NOMO-1 treated with dmso at 0.1 percent for 144 hours (cell line): ENCODE measurements at regions not wholly inside any gene's neighbourhood (a gene's known extent, or its start where the extent isn't known, plus 50 kb on each side); places are given as distances from the start of the nearest gene placed in this dataset.
"Not testable (repeated sequence)": the region's sequence is repeated elsewhere in the genome, so short reads cannot be mapped to it uniquely, and the experiment has no call there.

ENCODE experiments used
- DNase-seq: peaks from one replicate; lab custom pipeline; 2025; ENCODE audit not compliant: unreplicated experiment; lab: John Stamatoyannopoulos, UW

GRCh38 chr18:75860166-75860565, 432.7 kb upstream of the SMIM21 start:
- no peak for DNase-seq

GRCh38 chr18:75859533-75859932, 432.0 kb upstream of the SMIM21 start:
- no peak for DNase-seq

- no peak for DNase-seq
Observed at GRCh38 chr18:75858754-75859153, 431.3 kb upstream of the SMIM21 start.

GRCh38 chr18:75857558-75857957, 430.1 kb upstream of the SMIM21 start:
- no peak for DNase-seq

GRCh38 chr18:75854808-75855207, 427.3 kb upstream of the SMIM21 start:
- DNase-seq: no peak

- no peak for DNase-seq
Observed at GRCh38 chr18:75854174-75854573, 426.7 kb upstream of the SMIM21 start.

GRCh38 chr18:75846321-75846720, 418.8 kb upstream of the SMIM21 start:
- DNase-seq: no peak

GRCh38 chr18:75845413-75845812, 417.9 kb upstream of the SMIM21 start:
- DNase-seq: no peak

GRCh38 chr18:75844146-75844545, 416.6 kb upstream of the SMIM21 start:
- DNase-seq: no peak

GRCh38 chr18:75840131-75840530, 412.6 kb upstream of the SMIM21 start:
- no peak for DNase-seq

GRCh38 chr18:75839686-75840085, 412.2 kb upstream of the SMIM21 start:
- DNase-seq: not testable (repeated sequence)

GRCh38 chr18:75839041-75839440, 411.5 kb upstream of the SMIM21 start:
- no peak for DNase-seq

- no peak for DNase-seq
Observed at GRCh38 chr18:75837316-75837715, 409.8 kb upstream of the SMIM21 start.

- DNase-seq: no peak
Observed at GRCh38 chr18:75836516-75836915, 409.0 kb upstream of the SMIM21 start.

- DNase-seq: no peak
Observed at GRCh38 chr18:75831960-75832359, 404.5 kb upstream of the SMIM21 start.

GRCh38 chr18:75830828-75831227, 403.3 kb upstream of the SMIM21 start:
- DNase-seq: no peak

- no peak for DNase-seq
Observed at GRCh38 chr18:75829091-75829490, 401.6 kb upstream of the SMIM21 start.

- DNase-seq: no peak
Observed at GRCh38 chr18:75828379-75828778, 400.9 kb upstream of the SMIM21 start.

- DNase-seq: no peak
Observed at GRCh38 chr18:75827751-75828287, 400.3 kb upstream of the SMIM21 start.

GRCh38 chr18:75824661-75825060, 397.2 kb upstream of the SMIM21 start:
- no peak for DNase-seq

GRCh38 chr18:75823471-75823870, 396.0 kb upstream of the SMIM21 start:
- DNase-seq: no peak

GRCh38 chr18:75818383-75818782, 390.9 kb upstream of the SMIM21 start:
- DNase-seq: no peak

- no peak for DNase-seq
Observed at GRCh38 chr18:75815767-75816166, 388.3 kb upstream of the SMIM21 start.

- no peak for DNase-seq
Observed at GRCh38 chr18:75812761-75813160, 385.3 kb upstream of the SMIM21 start.
